ENCODE measurements at regions not wholly inside any gene's neighbourhood (a gene's known extent, or its start where the extent isn't known, plus 50 kb on each side); places are given as distances from the start of the nearest gene placed in this dataset.

- no peak for TF ChIP-seq CTCF (IDR thresholded peaks at IDR 0.05; ENCODE audit: low read depth, low read length)
- DNase-seq (ENCODE audit: extremely low read depth, low read depth), result no peak
Measured at GRCh38 chr9:22595805-22596204, 149.2 kb downstream of the DMRTA1 start.

GRCh38 chr9:22617156-22617555 is 170.5 kb downstream of the DMRTA1 start:
- no peak for DNase-seq (ENCODE audit: extremely low read depth, low read depth)
- TF ChIP-seq CTCF (IDR thresholded peaks at IDR 0.05; ENCODE audit: low read depth, low read length), result no peak

- TF ChIP-seq CTCF (IDR thresholded peaks at IDR 0.05; ENCODE audit: low read depth, low read length), result no peak
- DNase-seq (ENCODE audit: extremely low read depth, low read depth), result no peak
Measured at GRCh38 chr9:22622815-22623214, 176.2 kb downstream of the DMRTA1 start.

GRCh38 chr9:22623236-22623635 is 176.6 kb downstream of the DMRTA1 start:
- DNase-seq (ENCODE audit: extremely low read depth, low read depth), result no peak
- TF ChIP-seq CTCF (IDR thresholded peaks at IDR 0.05; ENCODE audit: low read depth, low read length), result no peak

GRCh38 chr9:22625540-22625939 is 178.9 kb downstream of the DMRTA1 start:
- no peak for TF ChIP-seq CTCF (IDR thresholded peaks at IDR 0.05; ENCODE audit: low read depth, low read length)
- no peak for DNase-seq (ENCODE audit: extremely low read depth, low read depth)

GRCh38 chr9:22643541-22643940 is 196.9 kb downstream of the DMRTA1 start:
- no peak for TF ChIP-seq CTCF (IDR thresholded peaks at IDR 0.05; ENCODE audit: low read depth, low read length)
- DNase-seq (ENCODE audit: extremely low read depth, low read depth), result no peak

- peak; percentile 2 for DNase-seq (ENCODE audit: extremely low read depth, low read depth)
- TF ChIP-seq CTCF (IDR thresholded peaks at IDR 0.05; ENCODE audit: low read depth, low read length), result no peak
Measured at GRCh38 chr9:22645893-22646292, 199.3 kb downstream of the DMRTA1 start.
